K562 (cell line): ENCODE measurements at regions not wholly inside any gene's neighbourhood (a gene's known extent, or its start where the extent isn't known, plus 50 kb on each side); places are given as distances from the start of the nearest gene placed in this dataset.

Source experiments
- ATAC-seq: fragments of 200-7000 bp; cut with Tn5 transposase; 3 replicates; pipeline ENCODE4 v1.9.1; 2020; ENCODE audit warnings: moderate library complexity
- BruUV-seq: library from RNA; stranded (reverse); fragments of 400-500 nt; replicated peaks from 2 replicates; lab custom pipeline; 2021; lab: Mats Ljungman, UMichigan
- CTCF ChIA-PET: fragments of 300-600 bp; formaldehyde crosslinking; extraction: SDS; loops from one replicate; lab custom pipeline; 2021; ENCODE audit warnings: low intra/inter-chr PET ratio; lab: Yijun Ruan, JAX
- POLR2A ChIA-PET: fragments of 300-600, 350-650 bp; sonication (Branson Sonifier 250); formaldehyde crosslinking; extraction: SDS; loops from one replicate; lab custom pipeline; 2021; ENCODE audit warnings: antibody characterized with exemption, inconsistent platforms; lab: Yijun Ruan, JAX
- DNase-seq, 4 experiments: peaks; one replicate each; pipeline versions ENCODE4 v3.0.0 to v3.0.0-alpha.2; 2011 to 2018; ENCODE audit warnings: low spot score in 3 of 4, mixed read lengths in 3 of 4; ENCODE audit errors: extremely low read depth in 1 of 4
- FAIRE-seq: peaks from 2 replicates; lab custom pipeline; 2011; peaks lifted over from hg19 to GRCh38; lab: Jason Lieb, UNC
- H2AFZ ChIP-seq: 2 replicates; pipeline ENCODE4 v1.6.0; 2011; ENCODE audit warnings: low read depth, low read length, control low read depth, inconsistent platforms
- H3K27ac ChIP-seq: fragments of 200-600 bp; 3 replicates; pipeline ENCODE4 v1.8.0; 2011; ENCODE audit warnings: low read depth, mild to moderate bottlenecking, control low read depth, inconsistent platforms, low read length, moderate library complexity, mixed read lengths; ENCODE audit errors: extremely low read depth
- H3K27me3 ChIP-seq, 2 experiments: fragments of 300-600 bp in 1 of 2; 2 replicates in 1 of 2; 3 replicates in 1 of 2; pipeline versions ENCODE4 v1.6.0 to v1.8.0; 2011; ENCODE audit warnings: inconsistent platforms in 2 of 2, low read length in 2 of 2, mild to moderate bottlenecking in 1 of 2, mixed read lengths in 1 of 2, moderate library complexity in 1 of 2; ENCODE audit not compliant: control insufficient read depth in 2 of 2, insufficient read depth in 2 of 2
- H3K36me3 ChIP-seq: fragments of 300-600 bp; 3 replicates; pipeline ENCODE4 v1.8.0; 2011; ENCODE audit warnings: mild to moderate bottlenecking, low read length, inconsistent platforms; ENCODE audit not compliant: control insufficient read depth, insufficient read depth
- H3K4me1 ChIP-seq, 2 experiments: fragments of 200-600 bp in 1 of 2; replicated peaks in 1 of 2; 2 replicates in 1 of 2; 3 replicates in 1 of 2; pipeline versions ENCODE4 v1.5.1 to v1.8.0; 2011; ENCODE audit warnings: inconsistent platforms in 2 of 2, low read length in 2 of 2, mild to moderate bottlenecking in 1 of 2, mixed read lengths in 1 of 2, moderate library complexity in 1 of 2; ENCODE audit not compliant: control insufficient read depth in 2 of 2, insufficient read depth in 2 of 2
- H3K4me2 ChIP-seq: 2 replicates; pipeline ENCODE4 v1.6.1; 2011; ENCODE audit warnings: low read length, control low read depth, inconsistent platforms, mixed read lengths; ENCODE audit not compliant: insufficient read depth
- H3K4me3 ChIP-seq: fragments of 200-600 bp; sonication (generic), shearing (Covaris generic); 2 replicates; pipeline ENCODE4 v1.5.1; 2016; ENCODE audit warnings: control low read depth, inconsistent platforms
- H3K79me2 ChIP-seq: fragments of 200-600 bp; 3 replicates; pipeline ENCODE4 v1.8.0; 2011; ENCODE audit warnings: low read length, inconsistent platforms; ENCODE audit not compliant: control insufficient read depth, insufficient read depth
- H3K9ac ChIP-seq, 2 experiments: 2 replicates each; pipeline versions ENCODE4 v1.6.0 to v1.6.1; 2011; ENCODE audit warnings: low read depth in 2 of 2, low read length in 2 of 2, control low read depth in 1 of 2, inconsistent platforms in 1 of 2, mild to moderate bottlenecking in 1 of 2, mixed read lengths in 1 of 2; ENCODE audit not compliant: insufficient read depth in 1 of 2
- H3K9me1 ChIP-seq: one replicate; pipeline ENCODE4 v1.6.0; 2011; ENCODE audit warnings: inconsistent platforms, mild to moderate bottlenecking, low read length, moderate library complexity; ENCODE audit not compliant: control insufficient read depth, insufficient read depth
- H3K9me3 ChIP-seq: replicated peaks from 2 replicates; pipeline ENCODE4 v1.5.1; 2011; ENCODE audit warnings: low read depth, low read length, inconsistent platforms; ENCODE audit not compliant: control insufficient read depth, insufficient read depth
- H4K20me1 ChIP-seq: replicated peaks from 2 replicates; pipeline ENCODE4 v1.6.1; 2011; ENCODE audit warnings: low read length, inconsistent platforms, mixed read lengths; ENCODE audit not compliant: control insufficient read depth, insufficient read depth
- HNRNPL ChIP-seq: fragments of 200-400 bp; formaldehyde crosslinking; IDR thresholded peaks from 2 replicates; pipeline ENCODE4 v1.6.1; 2017; ENCODE audit warnings: low read depth, mild to moderate bottlenecking, low read length
- KAT2B ChIP-seq: IDR thresholded peaks from one replicate; pipeline ENCODE4 v1.6.1; 2012; ENCODE audit warnings: low read depth, mild to moderate bottlenecking, control low read depth, inconsistent platforms, low read length, moderate library complexity
- KAT8 ChIP-seq: fragments of 450-650 bp; IDR thresholded peaks from 2 replicates; pipeline ENCODE4 v1.6.1; 2016; ENCODE audit warnings: low read depth, mild to moderate bottlenecking
- RFX1 ChIP-seq: fragments of 450-650 bp; IDR thresholded peaks from 2 replicates; pipeline ENCODE4 v1.6.1; 2016; ENCODE audit warnings: mild to moderate bottlenecking, moderate library complexity
- RNF2 ChIP-seq: sonication (generic); IDR thresholded peaks from 2 replicates; pipeline ENCODE4 v1.6.1; 2016
- TEAD4 ChIP-seq, 2 experiments: sonication (generic) in 1 of 2; formaldehyde crosslinking in 1 of 2; IDR thresholded peaks; 2 replicates each; pipeline versions ENCODE4 v1.6.1 to v1.8.0; 2012 to 2022; ENCODE audit warnings: borderline replicate concordance in 1 of 2, inconsistent platforms in 1 of 2, low read length in 1 of 2, mild to moderate bottlenecking in 1 of 2, missing genetic modification reagents in 1 of 2
- YY1 ChIP-seq, 3 experiments: IDR thresholded peaks; 2 replicates each; pipeline ENCODE4 v1.6.1; 2011; ENCODE audit warnings: low read length in 2 of 3, mild to moderate bottlenecking in 2 of 3, moderate library complexity in 2 of 3, borderline replicate concordance in 1 of 3, control low read depth in 1 of 3, low read depth in 1 of 3; ENCODE audit not compliant: insufficient read depth in 3 of 3, insufficient replicate concordance in 2 of 3, control insufficient read depth in 1 of 3, insufficient read length in 1 of 3; ENCODE audit errors: extremely low read depth in 1 of 3
- ZNF79 ChIP-seq: fragments of 250-450 bp; sonication (Bioruptor Pico); IDR thresholded peaks from 2 replicates; pipeline ENCODE4 v1.4.0; 2020; ENCODE audit warnings: low read depth, mild to moderate bottlenecking, moderate library complexity
- WGBS: fragments of 100-300 bp; shearing (Covaris generic); methylation state at CpG from one replicate; pipeline ENCODE4 v1.1.6; 2016; ENCODE audit warnings: low coverage, mixed read lengths; ENCODE audit not compliant: insufficient coverage; ENCODE audit errors: missing lambda C conversion rate; 5-methylcytosine and 5-hydroxymethylcytosine counted together
- in situ Hi-C: fragments of 300-500 bp; cut with MboI; formaldehyde crosslinking; loops from 4 replicates; pipeline ENCODE4 v1.15.0; 2018; ENCODE audit warnings: inconsistent platforms, mixed read lengths
- intact Hi-C: fragments of 100-400 bp; cut with micrococcal nuclease; formaldehyde crosslinking; loops from 2 replicates; pipeline ENCODE4 v1.14.2; 2022

- H3K36me3 ChIP-seq: no peaks in the 10 kb centered on the region
- H4K20me1 ChIP-seq: no peaks in the 10 kb centered on the region
- ChIA-PET POLR2A (no interaction called here), CTCF (interaction anchor here (0.6 kb wide), 1 partner anchor 94 kb away, joined by 3 read pairs; no protein-coding TSS in a partner anchor)
- no peak overlapping the region for H3K9ac ChIP-seq
- no peak overlapping the region for H3K4me3 ChIP-seq
- no TSS peak for BruUV-seq
- H3K9me3 ChIP-seq: no peaks in the 10 kb centered on the region
- no peaks in the 10 kb centered on the region for H3K4me1 ChIP-seq
- no peaks in the 10 kb centered on the region for H3K79me2 ChIP-seq
- H3K27me3 ChIP-seq: peaks cover 17 to 55% of the 10 kb centered on the region in 2 experiments; a peak in 4 of 5 replicates
- no peak for ATAC-seq
- H3K4me2 ChIP-seq: no peak overlapping the region
- no peak for TF ChIP-seq KAT2B
- no peak for TF ChIP-seq RNF2
- peak; percentile 65 for TF ChIP-seq RFX1
- H3K9me1 ChIP-seq: no peaks in the 10 kb centered on the region
- FAIRE-seq: no peak
- DNase-seq: no peak
- H3K27ac ChIP-seq: no peak overlapping the region
- intact Hi-C loops: no loop called here
- in situ Hi-C loops: no loop called here
- H2AFZ ChIP-seq: no peak overlapping the region
- 7% methylated on average over 10 of the region's 17 CpGs for WGBS
Observed at GRCh38 chr2:593356-594026, 83.7 kb downstream of the TMEM18 start.

GRCh38 chr2:592737-593136, 84.5 kb downstream of the TMEM18 start:
- ATAC-seq (no peak), DNase-seq (no peak), FAIRE-seq (no peak)
- WGBS: 2% methylated on average over 8 of the region's 8 CpGs
- Histone ChIP-seq H3K36me3 (no peaks in the 10 kb centered on the region), H3K27me3 (peaks cover 15 to 57% of the 10 kb centered on the region in 2 experiments; a peak in 4 of 5 replicates), H3K9ac (no peak overlapping the region), H3K4me1 (no peaks in the 10 kb centered on the region), H3K27ac (no peak overlapping the region), H3K4me3 (0 out of 2 replicates have a peak overlapping the region, but pooled peaks have one; percentile 10), H2AFZ (peak overlapping the region; percentile 63), H3K4me2 (no peak overlapping the region), H3K9me1 (no peaks in the 10 kb centered on the region), H3K79me2 (no peaks in the 10 kb centered on the region), H4K20me1 (no peaks in the 10 kb centered on the region), H3K9me3 (no peaks in the 10 kb centered on the region)
- BruUV-seq: no TSS peak
- CTCF ChIA-PET: no interaction called here
- in situ Hi-C loops: no loop called here
- peak; percentile 73; the same call in 1 of the 2 replicates for TF ChIP-seq KAT8
- TF ChIP-seq HNRNPL: no peak
- TF ChIP-seq ZNF79 (CRISPR knock-in tag): no peak
- TF ChIP-seq YY1 (IDR thresholded peaks at IDR 0.05; ENCODE audit: borderline replicate concordance in 1 of 3, control insufficient read depth in 1 of 3, extremely low read depth in 1 of 3, insufficient read depth in 3 of 3, insufficient read length in 1 of 3, insufficient replicate concordance in 2 of 3, low read depth in 1 of 3, low read length in 2 of 3): peak; percentile 34 to 87 (median 50)
- TF ChIP-seq TEAD4 (IDR thresholded peaks at IDR 0.05; ENCODE audit: low read length): peak; percentile 41
- TF ChIP-seq TEAD4 (CRISPR knock-in tag; IDR thresholded peaks at IDR 0.05; ENCODE audit: borderline replicate concordance): no peak
- POLR2A ChIA-PET: no interaction called here
- intact Hi-C loops: no loop called here
